Activated CD8-positive, alpha-beta T cell treated with anti-CD3 and anti-CD28 coated beads for 36 hours (primary cell): ENCODE measurements at regions not wholly inside any gene's neighbourhood (a gene's known extent, or its start where the extent isn't known, plus 50 kb on each side); places are given as distances from the start of the nearest gene placed in this dataset.

Source experiments
- ATAC-seq: fragments of 200-7000 bp; cut with Tn5 transposase; one replicate; pipeline ENCODE4 v1.10.0; 2021; ENCODE audit warnings: mild to moderate bottlenecking, moderate library complexity
- CTCF ChIA-PET: fragments of 350-600 bp; sonication (Branson Sonifier 250); formaldehyde crosslinking; loops from one replicate; lab custom pipeline; 2021; ENCODE audit warnings: antibody characterized with exemption; lab: Charles Lee
- POLR2A ChIA-PET: fragments of 350-600 bp; sonication (Branson Sonifier 250); formaldehyde crosslinking; loops from one replicate; lab custom pipeline; 2021; ENCODE audit warnings: antibody characterized with exemption; lab: Charles Lee
- DNase-seq: peaks from one replicate; pipeline ENCODE4 v3.0.0-alpha.2; 2020
- H3K27ac Mint-ChIP-seq: one replicate; pipeline ENCODE4 v1.8.0; 2021; ENCODE audit warnings: mild to moderate bottlenecking, mixed read lengths
- H3K27me3 Mint-ChIP-seq: one replicate; pipeline ENCODE4 v1.8.0; 2021; ENCODE audit warnings: mixed read lengths
- H3K36me3 Mint-ChIP-seq: one replicate; pipeline ENCODE4 v1.8.0; 2021; ENCODE audit warnings: low read depth, mixed read lengths
- H3K4me1 Mint-ChIP-seq: one replicate; pipeline ENCODE4 v1.8.0; 2021; ENCODE audit warnings: low read depth, mixed read lengths
- H3K4me3 Mint-ChIP-seq: one replicate; pipeline ENCODE4 v1.8.0; 2021; ENCODE audit warnings: mild to moderate bottlenecking, moderate library complexity, mixed read lengths
- H3K9me3 Mint-ChIP-seq: one replicate; pipeline ENCODE4 v1.8.0; 2021; ENCODE audit warnings: mixed read lengths
- intact Hi-C: fragments of 100-400 bp; cut with micrococcal nuclease; formaldehyde crosslinking; loops from one replicate; pipeline ENCODE4 v1.10.0; 2022
- TF ChIP-seq, protein P1 (sequence below): fragments of 200-600 bp; IDR thresholded peaks from one replicate; pipeline ENCODE4 v1.8.0; 2022; ENCODE audit warnings: antibody characterized with exemption, mild to moderate bottlenecking

DNA sequence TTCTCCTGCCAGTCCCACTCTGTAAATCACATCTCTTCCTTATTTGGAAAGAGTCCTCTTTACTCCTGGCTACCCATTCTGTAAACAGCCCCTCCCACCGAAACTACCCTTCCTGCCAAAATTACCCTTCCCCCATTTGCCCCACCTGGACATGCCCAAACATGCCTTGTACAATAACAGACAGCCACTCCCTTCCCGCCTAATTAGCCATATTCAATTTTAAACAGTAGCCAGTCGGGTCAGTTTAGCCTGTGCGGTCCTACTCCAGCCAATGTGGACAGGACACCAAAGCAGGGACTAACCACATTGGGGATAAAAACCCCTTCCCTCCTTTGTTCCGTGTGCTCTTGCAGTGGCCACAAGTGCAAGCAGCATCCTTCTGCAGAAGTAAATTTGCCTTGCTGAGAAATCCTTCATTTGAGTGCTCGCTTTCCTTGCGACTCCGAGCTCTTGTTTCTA lies 56.3 kb upstream of the MAP10 start:
- no peaks in the 10 kb centered on the region for H3K27me3 Mint-ChIP-seq
- H3K36me3 Mint-ChIP-seq = peaks cover 5% of the 10 kb centered on the region
- CTCF ChIA-PET = no interaction called here
- intact Hi-C loops = no loop called here
- DNase-seq = no peak
- ATAC-seq = no peak
- H3K4me1 Mint-ChIP-seq = peaks cover 2% of the 10 kb centered on the region
- H3K9me3 Mint-ChIP-seq = peaks cover 10% of the 10 kb centered on the region
- H3K27ac Mint-ChIP-seq = no peak overlapping the region
- TF ChIP-seq, protein P1, sequence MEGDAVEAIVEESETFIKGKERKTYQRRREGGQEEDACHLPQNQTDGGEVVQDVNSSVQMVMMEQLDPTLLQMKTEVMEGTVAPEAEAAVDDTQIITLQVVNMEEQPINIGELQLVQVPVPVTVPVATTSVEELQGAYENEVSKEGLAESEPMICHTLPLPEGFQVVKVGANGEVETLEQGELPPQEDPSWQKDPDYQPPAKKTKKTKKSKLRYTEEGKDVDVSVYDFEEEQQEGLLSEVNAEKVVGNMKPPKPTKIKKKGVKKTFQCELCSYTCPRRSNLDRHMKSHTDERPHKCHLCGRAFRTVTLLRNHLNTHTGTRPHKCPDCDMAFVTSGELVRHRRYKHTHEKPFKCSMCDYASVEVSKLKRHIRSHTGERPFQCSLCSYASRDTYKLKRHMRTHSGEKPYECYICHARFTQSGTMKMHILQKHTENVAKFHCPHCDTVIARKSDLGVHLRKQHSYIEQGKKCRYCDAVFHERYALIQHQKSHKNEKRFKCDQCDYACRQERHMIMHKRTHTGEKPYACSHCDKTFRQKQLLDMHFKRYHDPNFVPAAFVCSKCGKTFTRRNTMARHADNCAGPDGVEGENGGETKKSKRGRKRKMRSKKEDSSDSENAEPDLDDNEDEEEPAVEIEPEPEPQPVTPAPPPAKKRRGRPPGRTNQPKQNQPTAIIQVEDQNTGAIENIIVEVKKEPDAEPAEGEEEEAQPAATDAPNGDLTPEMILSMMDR = no peak
- H3K4me3 Mint-ChIP-seq = no peak overlapping the region
- POLR2A ChIA-PET = no interaction called here

DNA sequence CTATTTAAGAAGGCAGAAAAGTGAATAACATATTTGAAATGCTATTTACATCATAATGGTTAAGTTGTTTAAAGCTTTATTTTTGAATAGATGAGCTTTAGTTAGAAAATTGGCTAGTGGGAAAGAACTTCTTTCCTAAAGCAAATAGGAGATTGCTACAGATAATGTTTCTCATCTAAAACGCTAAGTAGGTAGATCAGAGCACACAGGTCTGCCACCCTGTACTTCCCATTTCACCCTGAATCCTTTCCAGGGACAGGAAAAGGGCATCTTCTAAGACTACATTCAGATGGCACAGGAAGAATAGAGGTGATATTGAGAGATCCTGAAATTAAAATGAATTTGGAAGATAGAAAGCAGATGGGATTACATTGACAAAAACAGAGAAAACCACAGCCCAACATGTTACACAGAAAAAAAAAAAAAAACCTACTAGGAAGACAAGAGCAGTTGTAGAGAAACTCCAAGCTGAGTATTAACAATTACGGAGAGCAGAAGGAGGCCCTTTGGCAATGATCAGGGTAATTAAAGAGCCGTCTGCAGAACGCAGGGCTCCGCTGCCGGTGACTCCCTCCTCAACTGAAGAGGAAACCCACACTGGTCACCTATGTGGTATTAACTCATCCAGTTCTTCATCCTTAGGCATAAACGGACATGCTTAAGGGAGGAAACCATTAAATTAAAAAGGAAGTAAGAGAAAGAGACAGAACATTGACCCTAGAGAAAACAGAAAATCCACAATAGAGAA lies 53.6 kb upstream of the MAP10 start:
- Mint-ChIP-seq H3K4me1 (peaks cover 2% of the 10 kb centered on the region), H3K27me3 (no peaks in the 10 kb centered on the region), H3K4me3 (no peak overlapping the region), H3K9me3 (peaks cover 10% of the 10 kb centered on the region), H3K27ac (no peak overlapping the region), H3K36me3 (peaks cover 5% of the 10 kb centered on the region)
- DNase-seq (no peak), ATAC-seq (no peak)
- TF ChIP-seq, protein P1 = no peak
- CTCF ChIA-PET = no interaction called here
- intact Hi-C loops = no loop called here
- POLR2A ChIA-PET = no interaction called here

DNA sequence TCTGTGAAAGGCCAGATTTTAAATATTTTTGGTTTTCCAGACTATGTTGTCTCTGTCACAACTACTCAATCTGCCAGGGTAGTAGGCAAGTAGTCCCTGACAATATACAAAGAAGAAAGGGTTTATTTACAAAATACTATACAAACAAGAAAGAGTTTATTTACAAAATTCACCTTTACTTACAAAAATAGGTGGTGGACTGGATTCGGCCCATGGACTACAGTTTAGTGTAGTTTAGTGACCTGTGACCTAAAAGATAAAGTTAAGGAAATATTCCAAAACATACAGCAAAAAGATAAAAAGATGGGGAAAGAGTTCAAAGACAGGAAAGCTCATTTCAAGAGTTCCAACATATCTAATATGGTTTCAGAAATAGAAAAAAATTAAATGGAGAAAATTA lies 52.9 kb upstream of the MAP10 start:
- H3K9me3 Mint-ChIP-seq = peaks cover 10% of the 10 kb centered on the region
- DNase-seq = no peak
- ChIA-PET POLR2A (no interaction called here), CTCF (interaction anchor here (0.7 kb wide), 1 partner anchor 23 kb away, joined by 3 read pairs; no protein-coding TSS in a partner anchor)
- H3K27ac Mint-ChIP-seq = no peak overlapping the region
- no peaks in the 10 kb centered on the region for H3K27me3 Mint-ChIP-seq
- intact Hi-C loops = no loop called here
- H3K4me1 Mint-ChIP-seq = peaks cover 2% of the 10 kb centered on the region
- peaks cover 5% of the 10 kb centered on the region for H3K36me3 Mint-ChIP-seq
- no peak overlapping the region for H3K4me3 Mint-ChIP-seq
- ATAC-seq = no peak
- TF ChIP-seq, protein P1 = no peak

DNA sequence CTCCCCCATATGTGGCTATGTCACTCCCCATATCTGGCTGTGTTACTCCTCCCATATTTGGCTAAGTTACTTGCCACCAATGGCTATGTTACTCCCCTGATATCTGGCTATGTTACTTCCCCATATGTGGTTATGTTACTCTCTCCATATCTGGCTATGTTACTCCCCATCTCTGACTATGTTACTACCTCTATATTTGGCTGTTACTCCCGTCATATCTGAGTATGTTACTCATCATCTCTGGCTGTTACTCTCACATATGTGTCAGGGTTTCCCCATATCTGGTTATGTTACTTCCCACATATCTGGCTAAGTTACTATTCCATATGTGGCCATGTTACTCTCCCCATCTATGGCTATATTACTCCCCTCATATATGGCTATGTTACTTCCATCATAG lies 50.3 kb upstream of the MAP10 start:
- H3K27ac Mint-ChIP-seq = no peak overlapping the region
- peaks cover 2% of the 10 kb centered on the region for H3K4me1 Mint-ChIP-seq
- ATAC-seq (no peak), DNase-seq (no peak)
- H3K4me3 Mint-ChIP-seq = no peak overlapping the region
- ChIA-PET POLR2A (no interaction called here), CTCF (no interaction called here)
- H3K36me3 Mint-ChIP-seq = no peaks in the 10 kb centered on the region
- TF ChIP-seq, protein P1 = no peak
- no peaks in the 10 kb centered on the region for H3K9me3 Mint-ChIP-seq
- intact Hi-C loops = no loop called here
- no peaks in the 10 kb centered on the region for H3K27me3 Mint-ChIP-seq
